ENCODE measurements at regions not wholly inside any gene's neighbourhood (a gene's known extent, or its start where the extent isn't known, plus 50 kb on each side); places are given as distances from the start of the nearest gene placed in this dataset.
"Not testable (repeated sequence)": the region's sequence is repeated elsewhere in the genome, so short reads cannot be mapped to it uniquely, and the experiment has no call there.

DNA sequence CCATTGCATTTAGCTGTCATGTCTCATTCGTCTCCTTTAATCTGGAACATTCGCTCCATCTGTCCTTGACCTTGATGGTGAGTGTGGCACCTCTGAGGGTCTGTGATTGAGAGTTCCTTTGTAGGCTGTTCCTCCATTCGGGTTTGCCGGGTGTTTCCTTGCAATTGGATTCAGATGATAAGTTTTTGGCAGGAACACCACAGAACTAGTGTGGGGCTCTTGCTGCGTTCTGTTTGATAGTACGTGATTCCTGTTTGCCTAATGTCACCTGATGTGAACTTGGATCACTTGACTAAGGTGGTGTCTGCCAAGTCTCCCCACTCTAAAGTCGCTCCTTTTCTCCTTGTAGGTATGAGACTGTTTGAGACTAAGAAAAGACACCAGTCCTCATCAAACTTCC is 109.7 kb upstream of the TMEM45B start:
- intact Hi-C loops (cut with DNase I; ENCODE audit: low total_unique reads), result no loop called here
- H3K4me3 ChIP-seq, result no peak overlapping the region
- H3K27me3 ChIP-seq (replicated peaks in 1 of 7), result peaks cover 0 to 44% (median 0%) of the 10 kb centered on the region in 7 donors
- no peaks in the 10 kb centered on the region for H3K9me3 ChIP-seq
- 60 to 92% (median 85%) methylated on average over 7 of the region's 7 CpGs for WGBS, 5 donors
- no peak overlapping the region for H3K27ac ChIP-seq
- TF ChIP-seq, protein P1, sequence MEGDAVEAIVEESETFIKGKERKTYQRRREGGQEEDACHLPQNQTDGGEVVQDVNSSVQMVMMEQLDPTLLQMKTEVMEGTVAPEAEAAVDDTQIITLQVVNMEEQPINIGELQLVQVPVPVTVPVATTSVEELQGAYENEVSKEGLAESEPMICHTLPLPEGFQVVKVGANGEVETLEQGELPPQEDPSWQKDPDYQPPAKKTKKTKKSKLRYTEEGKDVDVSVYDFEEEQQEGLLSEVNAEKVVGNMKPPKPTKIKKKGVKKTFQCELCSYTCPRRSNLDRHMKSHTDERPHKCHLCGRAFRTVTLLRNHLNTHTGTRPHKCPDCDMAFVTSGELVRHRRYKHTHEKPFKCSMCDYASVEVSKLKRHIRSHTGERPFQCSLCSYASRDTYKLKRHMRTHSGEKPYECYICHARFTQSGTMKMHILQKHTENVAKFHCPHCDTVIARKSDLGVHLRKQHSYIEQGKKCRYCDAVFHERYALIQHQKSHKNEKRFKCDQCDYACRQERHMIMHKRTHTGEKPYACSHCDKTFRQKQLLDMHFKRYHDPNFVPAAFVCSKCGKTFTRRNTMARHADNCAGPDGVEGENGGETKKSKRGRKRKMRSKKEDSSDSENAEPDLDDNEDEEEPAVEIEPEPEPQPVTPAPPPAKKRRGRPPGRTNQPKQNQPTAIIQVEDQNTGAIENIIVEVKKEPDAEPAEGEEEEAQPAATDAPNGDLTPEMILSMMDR (IDR thresholded peaks at IDR 0.05 in 8 of 11, conservative IDR thresholded peaks at IDR 0.05 in 3 of 11), result no peak
- TF ChIP-seq POLR2A (IDR thresholded peaks at IDR 0.05) (no peak), POLR2AphosphoS5 (IDR thresholded peaks at IDR 0.05) (no peak)
- no peaks in the 10 kb centered on the region for H3K4me1 ChIP-seq
- DNase-seq, result no peak
- H3K36me3 ChIP-seq, result no peaks in the 10 kb centered on the region

- Histone ChIP-seq H3K9me3 (no peaks in the 10 kb centered on the region), H3K36me3 (no peaks in the 10 kb centered on the region), H3K27me3 (replicated peaks in 1 of 7) (peaks cover 0 to 20% (median 0%) of the 10 kb centered on the region in 7 donors), H3K4me3 (no peak overlapping the region), H3K4me1 (no peaks in the 10 kb centered on the region), H3K27ac (no peak overlapping the region)
- DNase-seq, result no peak
- TF ChIP-seq POLR2A (IDR thresholded peaks at IDR 0.05) (no peak), POLR2AphosphoS5 (IDR thresholded peaks at IDR 0.05) (no peak)
- TF ChIP-seq, protein P1 (IDR thresholded peaks at IDR 0.05 in 8 of 11, conservative IDR thresholded peaks at IDR 0.05 in 3 of 11), result no peak
- intact Hi-C loops (cut with DNase I; ENCODE audit: low total_unique reads), result no loop called here
- WGBS, 5 donors, result 86 to 93% (median 87%) methylated on average over 14 to 15 of the region's 15 CpGs
These were observed 105.7 kb upstream of the TMEM45B start for GRCh38 chr11:129709801-129710398.

- Histone ChIP-seq H3K36me3 (no peaks in the 10 kb centered on the region), H3K9me3 (no peaks in the 10 kb centered on the region), H3K4me3 (no peak overlapping the region), H3K27me3 (replicated peaks in 1 of 7) (peaks cover 0 to 19% (median 0%) of the 10 kb centered on the region in 7 donors), H3K27ac (no peak overlapping the region), H3K4me1 (no peaks in the 10 kb centered on the region)
- TF ChIP-seq, protein P1 (IDR thresholded peaks at IDR 0.05 in 8 of 11, conservative IDR thresholded peaks at IDR 0.05 in 3 of 11), result no peak
- TF ChIP-seq POLR2A (IDR thresholded peaks at IDR 0.05) (no peak), POLR2AphosphoS5 (IDR thresholded peaks at IDR 0.05) (no peak)
- intact Hi-C loops (cut with DNase I; ENCODE audit: low total_unique reads), result no loop called here
- DNase-seq, result peak; percentile 41
- WGBS, 5 donors, result 60 to 88% (median 70%) methylated on average over 2 of the region's 2 CpGs
These were observed 105.2 kb upstream of the TMEM45B start for GRCh38 chr11:129710423-129710822.

GRCh38 chr11:129711760-129712159 is 103.9 kb upstream of the TMEM45B start:
- Histone ChIP-seq H3K4me1 (no peaks in the 10 kb centered on the region), H3K9me3 (no peaks in the 10 kb centered on the region), H3K27me3 (replicated peaks in 1 of 7) (peaks cover 0 to 19% (median 0%) of the 10 kb centered on the region in 7 donors), H3K4me3 (no peak overlapping the region), H3K27ac (no peak overlapping the region), H3K36me3 (no peaks in the 10 kb centered on the region)
- TF ChIP-seq POLR2AphosphoS5 (IDR thresholded peaks at IDR 0.05) (no peak), POLR2A (IDR thresholded peaks at IDR 0.05) (no peak)
- TF ChIP-seq, protein P1 (IDR thresholded peaks at IDR 0.05 in 8 of 11, conservative IDR thresholded peaks at IDR 0.05 in 3 of 11), result no peak
- WGBS, 5 donors, result 58 to 84% (median 77%) methylated on average over 3 of the region's 3 CpGs
- no peak for DNase-seq
- intact Hi-C loops (cut with DNase I; ENCODE audit: low total_unique reads), result no loop called here

DNA sequence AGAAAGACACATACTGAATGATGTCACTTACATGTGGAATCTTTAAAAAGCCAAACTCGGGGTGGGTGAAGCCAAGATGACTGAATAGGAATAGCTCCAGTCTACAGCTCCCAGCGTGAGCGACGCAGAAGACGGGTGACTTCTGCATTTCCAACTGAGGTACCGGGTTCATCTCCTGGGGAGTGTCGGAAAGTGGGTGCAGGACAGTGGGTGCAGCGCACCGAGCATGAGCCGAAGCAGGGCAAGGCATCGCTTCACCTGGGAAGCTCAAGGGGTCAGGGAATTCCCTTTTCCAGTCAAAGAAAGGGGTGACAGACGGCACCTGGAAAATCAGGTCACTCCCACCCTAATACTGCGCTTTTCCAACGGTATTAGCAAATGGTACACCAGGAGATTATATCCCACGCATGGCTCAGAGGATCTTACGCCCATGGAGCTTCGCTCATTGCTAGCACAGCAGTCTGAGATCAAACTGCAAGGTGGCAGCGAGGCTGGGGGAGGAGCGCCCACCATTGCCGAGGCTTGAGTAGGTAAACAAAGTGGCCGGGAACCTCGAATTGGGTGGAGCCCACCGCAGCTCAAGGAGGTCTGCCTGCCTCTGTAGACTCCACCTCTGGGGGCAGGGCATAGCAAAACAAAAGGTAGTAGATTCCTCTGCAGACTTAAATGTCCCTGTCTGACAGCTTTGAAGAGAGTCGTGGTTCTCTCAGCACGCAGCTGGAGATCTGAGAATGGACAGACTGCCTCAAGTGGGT is 103.0 kb upstream of the TMEM45B start:
- 85 to 94% (median 93%) methylated on average over 24 to 25 of the region's 25 CpGs for WGBS, 5 donors
- H3K9me3 ChIP-seq; H3K36me3 ChIP-seq; H3K4me1 ChIP-seq; H3K4me3 ChIP-seq; intact Hi-C loops (cut with DNase I; ENCODE audit: low total_unique reads); H3K27ac ChIP-seq: not testable (repeated sequence)
- peaks cover 0 to 19% (median 0%) of the 10 kb centered on the region in 7 donors for H3K27me3 ChIP-seq (replicated peaks in 1 of 7)
- peak; percentile 19 for DNase-seq

Measured in spleen (tissue), 11 donors.